ENCODE measurements at regions not wholly inside any gene's neighbourhood (a gene's known extent, or its start where the extent isn't known, plus 50 kb on each side); places are given as distances from the start of the nearest gene placed in this dataset.
"Not testable (repeated sequence)": the region's sequence is repeated elsewhere in the genome, so short reads cannot be mapped to it uniquely, and the experiment has no call there.

GRCh38 chr12:9449657-9450126, 158.0 kb downstream of the KLRB1 start:
- TF ChIP-seq, protein P1, sequence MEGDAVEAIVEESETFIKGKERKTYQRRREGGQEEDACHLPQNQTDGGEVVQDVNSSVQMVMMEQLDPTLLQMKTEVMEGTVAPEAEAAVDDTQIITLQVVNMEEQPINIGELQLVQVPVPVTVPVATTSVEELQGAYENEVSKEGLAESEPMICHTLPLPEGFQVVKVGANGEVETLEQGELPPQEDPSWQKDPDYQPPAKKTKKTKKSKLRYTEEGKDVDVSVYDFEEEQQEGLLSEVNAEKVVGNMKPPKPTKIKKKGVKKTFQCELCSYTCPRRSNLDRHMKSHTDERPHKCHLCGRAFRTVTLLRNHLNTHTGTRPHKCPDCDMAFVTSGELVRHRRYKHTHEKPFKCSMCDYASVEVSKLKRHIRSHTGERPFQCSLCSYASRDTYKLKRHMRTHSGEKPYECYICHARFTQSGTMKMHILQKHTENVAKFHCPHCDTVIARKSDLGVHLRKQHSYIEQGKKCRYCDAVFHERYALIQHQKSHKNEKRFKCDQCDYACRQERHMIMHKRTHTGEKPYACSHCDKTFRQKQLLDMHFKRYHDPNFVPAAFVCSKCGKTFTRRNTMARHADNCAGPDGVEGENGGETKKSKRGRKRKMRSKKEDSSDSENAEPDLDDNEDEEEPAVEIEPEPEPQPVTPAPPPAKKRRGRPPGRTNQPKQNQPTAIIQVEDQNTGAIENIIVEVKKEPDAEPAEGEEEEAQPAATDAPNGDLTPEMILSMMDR (IDR thresholded peaks at IDR 0.05 in 2 of 3, conservative IDR thresholded peaks at IDR 0.05 in 1 of 3; ENCODE audit: borderline replicate concordance in 1 of 3, insufficient read depth in 1 of 3, low read depth in 2 of 3, low read length in 2 of 3): not testable (repeated sequence)
- not testable (repeated sequence) for TF ChIP-seq POLR2A (IDR thresholded peaks at IDR 0.05; ENCODE audit: borderline replicate concordance, extremely low read depth, insufficient read depth, insufficient read length); MAX (IDR thresholded peaks at IDR 0.05)

All from HCT116 (cell line).